ENCODE measurements at regions not wholly inside any gene's neighbourhood (a gene's known extent, or its start where the extent isn't known, plus 50 kb on each side); places are given as distances from the start of the nearest gene placed in this dataset.

- no peak for DNase-seq (ENCODE audit: low read depth)
These were observed 78.1 kb upstream of the SLC38A11 start for GRCh38 chr2:165033402-165033801.

GRCh38 chr2:165032559-165032958, 77.2 kb upstream of the SLC38A11 start:
- DNase-seq (ENCODE audit: low read depth), result no peak

- no peak for DNase-seq (ENCODE audit: low read depth)
These were observed 68.9 kb upstream of the SLC38A11 start for GRCh38 chr2:165024199-165024598.

GRCh38 chr2:165022781-165023180, 67.5 kb upstream of the SLC38A11 start:
- no peak for DNase-seq (ENCODE audit: low read depth)

- peak; percentile 6 for DNase-seq (ENCODE audit: low read depth)
These were observed 62.8 kb upstream of the SLC38A11 start for GRCh38 chr2:165017966-165018596.

- DNase-seq (ENCODE audit: low read depth), result peak; percentile 24
These were observed 61.6 kb upstream of the SLC38A11 start for GRCh38 chr2:165016772-165017411.

GRCh38 chr2:165015052-165015642, 59.8 kb upstream of the SLC38A11 start:
- DNase-seq (ENCODE audit: low read depth), result no peak

- no peak for DNase-seq (ENCODE audit: low read depth)
These were observed 58.8 kb upstream of the SLC38A11 start for GRCh38 chr2:165013944-165014619.

- no peak for DNase-seq (ENCODE audit: low read depth)
These were observed 55.9 kb upstream of the SLC38A11 start for GRCh38 chr2:165011199-165011598.

- DNase-seq (ENCODE audit: low read depth), result no peak
These were observed 55.2 kb upstream of the SLC38A11 start for GRCh38 chr2:165010556-165010955.

GRCh38 chr2:165009466-165009865, 54.1 kb upstream of the SLC38A11 start:
- no peak for DNase-seq (ENCODE audit: low read depth)

GRCh38 chr2:165008730-165009315, 53.5 kb upstream of the SLC38A11 start:
- DNase-seq (ENCODE audit: low read depth), result no peak

GRCh38 chr2:165007161-165007744, 51.9 kb upstream of the SLC38A11 start:
- no peak for DNase-seq (ENCODE audit: low read depth)

Measured in stromal cell of bone marrow (primary cell).